ENCODE measurements at regions not wholly inside any gene's neighbourhood (a gene's known extent, or its start where the extent isn't known, plus 50 kb on each side); places are given as distances from the start of the nearest gene placed in this dataset.

DNA sequence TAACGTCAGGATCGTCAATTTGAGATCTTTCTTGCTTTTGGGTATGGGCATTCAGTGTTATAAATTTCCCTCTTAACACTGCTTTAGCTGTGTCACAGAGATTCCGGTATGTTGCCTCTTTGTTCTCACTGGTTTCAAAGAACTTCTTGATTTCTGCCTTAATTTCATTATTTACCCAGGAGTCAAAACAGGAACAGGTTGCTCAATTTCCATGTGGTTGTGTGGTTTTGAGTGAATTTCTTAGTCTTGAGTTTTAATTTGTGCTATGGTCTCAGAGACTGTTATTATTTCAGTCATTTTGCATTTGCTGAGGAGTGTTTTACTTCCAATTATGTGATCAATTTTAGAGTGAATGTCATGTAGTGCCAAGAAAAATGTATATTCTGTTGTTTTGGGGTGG, 153.1 kb downstream of the PCDH17 start:
- no peak overlapping the region for H3K27ac Mint-ChIP-seq
- no peaks in the 10 kb centered on the region for H3K4me1 Mint-ChIP-seq
- ATAC-seq (ENCODE audit: low read depth in 2 of 2) (no peak), DNase-seq (no peak)
- H3K4me3 Mint-ChIP-seq, result no peak overlapping the region
- H3K27me3 Mint-ChIP-seq, result no peaks in the 10 kb centered on the region
- H3K36me3 Mint-ChIP-seq, result no peaks in the 10 kb centered on the region
- H3K9me3 Mint-ChIP-seq, result peaks cover 0 to 16% (median 5%) of the 10 kb centered on the region in 7 donors

DNA sequence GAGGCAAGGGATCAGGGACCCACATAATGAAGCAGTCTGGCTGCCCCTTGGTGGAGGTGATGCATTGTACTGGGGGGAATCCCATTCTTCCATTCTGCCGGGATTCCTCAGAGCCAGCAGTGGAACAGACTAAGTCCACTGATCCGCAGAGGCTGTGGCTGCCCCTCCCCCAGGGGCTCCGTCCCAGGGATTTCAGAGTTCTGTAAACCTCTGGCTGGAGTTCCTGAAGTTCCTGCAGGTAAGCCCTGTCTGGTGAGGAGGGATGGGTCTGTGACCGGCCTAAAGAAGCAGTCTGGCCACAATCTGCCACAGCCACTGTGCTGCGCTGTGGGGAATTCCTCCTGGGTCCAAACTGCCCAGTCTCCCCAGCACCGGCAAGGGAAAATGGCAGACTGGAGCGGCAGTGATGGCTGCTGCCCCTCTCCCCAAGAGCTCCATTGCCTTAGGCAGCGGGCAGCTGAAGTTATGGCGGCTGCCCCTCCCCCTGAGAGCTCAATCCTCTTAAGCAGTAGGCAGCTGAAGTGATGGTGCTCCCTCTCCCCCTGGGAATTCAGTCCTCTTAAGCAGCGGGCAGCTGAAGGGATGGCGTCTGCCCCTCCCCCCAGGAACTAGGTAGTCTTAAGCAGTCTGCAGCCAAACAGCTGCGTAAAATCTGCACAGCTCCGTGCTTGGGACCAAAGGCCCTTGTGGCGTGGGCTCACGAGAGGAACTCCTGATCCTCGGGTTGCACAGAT, 155.7 kb downstream of the PCDH17 start:
- Mint-ChIP-seq H3K27ac (no peak overlapping the region), H3K9me3 (peaks cover 0 to 12% (median 4%) of the 10 kb centered on the region in 7 donors), H3K4me1 (no peaks in the 10 kb centered on the region)

DNA sequence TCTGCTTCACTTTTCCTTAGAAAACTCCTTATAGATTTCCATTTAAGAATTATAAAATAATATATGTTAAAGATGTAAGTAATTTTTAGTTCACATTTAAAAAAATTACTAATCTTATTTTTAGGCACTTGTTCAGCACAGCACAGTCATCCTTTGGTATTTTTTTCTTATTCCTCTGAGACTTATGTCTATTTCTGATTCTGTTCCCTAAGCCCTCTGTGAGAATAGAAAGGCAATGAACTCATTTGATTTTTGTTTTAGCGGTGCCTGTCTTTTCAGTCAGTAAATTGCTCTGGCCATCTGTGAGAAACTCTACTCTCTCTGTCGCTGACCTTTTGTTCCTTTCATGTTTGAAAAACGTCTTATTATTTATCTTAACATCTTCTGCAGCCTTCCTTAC, 168.1 kb downstream of the PCDH17 start:
- no peaks in the 10 kb centered on the region for H3K36me3 Mint-ChIP-seq
- peaks cover 0 to 3% (median 0%) of the 10 kb centered on the region in 7 donors for H3K9me3 Mint-ChIP-seq
- no peaks in the 10 kb centered on the region for H3K27me3 Mint-ChIP-seq
- H3K4me3 Mint-ChIP-seq, result no peak overlapping the region
- ATAC-seq (ENCODE audit: low read depth in 2 of 2) (no peak), DNase-seq (no peak)
- peak overlapping the region in 1 of 6 donors; percentile 29 for H3K27ac Mint-ChIP-seq
- H3K4me1 Mint-ChIP-seq, result no peaks in the 10 kb centered on the region

More for the DNA sequence above, 155.7 kb downstream of the PCDH17 start:
- DNase-seq, result no peak
- Mint-ChIP-seq H3K4me3 (no peak overlapping the region), H3K27me3 (no peaks in the 10 kb centered on the region), H3K36me3 (no peaks in the 10 kb centered on the region)
- no peak for ATAC-seq (ENCODE audit: low read depth in 2 of 2)

DNA sequence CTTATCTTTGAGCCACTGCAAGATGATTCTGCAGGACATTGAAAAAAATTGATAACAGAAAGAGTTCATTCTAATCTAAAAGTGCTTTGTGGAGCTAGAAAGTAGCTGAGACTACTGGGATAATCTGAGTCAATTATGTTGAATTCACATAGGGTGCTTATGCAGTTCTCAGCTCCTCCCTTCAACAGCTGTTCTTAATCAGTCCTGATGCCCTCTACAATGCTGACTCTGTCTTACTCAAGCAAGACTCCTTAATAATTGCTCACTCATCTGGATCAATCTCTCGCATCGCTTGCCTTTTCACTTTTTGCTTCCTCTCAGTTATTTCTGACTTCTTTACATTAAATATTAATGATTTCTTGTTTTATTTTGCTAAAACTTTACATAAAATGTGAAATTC, 182.1 kb downstream of the PCDH17 start:
- DNase-seq (no peak), ATAC-seq (ENCODE audit: low read depth in 2 of 2) (no peak)
- no peak overlapping the region for H3K4me3 Mint-ChIP-seq
- H3K9me3 Mint-ChIP-seq, result peaks cover 0 to 8% (median 6%) of the 10 kb centered on the region in 7 donors
- H3K27ac Mint-ChIP-seq, result no peak overlapping the region
- H3K4me1 Mint-ChIP-seq, result no peaks in the 10 kb centered on the region
- no peaks in the 10 kb centered on the region for H3K27me3 Mint-ChIP-seq
- no peaks in the 10 kb centered on the region for H3K36me3 Mint-ChIP-seq

DNA sequence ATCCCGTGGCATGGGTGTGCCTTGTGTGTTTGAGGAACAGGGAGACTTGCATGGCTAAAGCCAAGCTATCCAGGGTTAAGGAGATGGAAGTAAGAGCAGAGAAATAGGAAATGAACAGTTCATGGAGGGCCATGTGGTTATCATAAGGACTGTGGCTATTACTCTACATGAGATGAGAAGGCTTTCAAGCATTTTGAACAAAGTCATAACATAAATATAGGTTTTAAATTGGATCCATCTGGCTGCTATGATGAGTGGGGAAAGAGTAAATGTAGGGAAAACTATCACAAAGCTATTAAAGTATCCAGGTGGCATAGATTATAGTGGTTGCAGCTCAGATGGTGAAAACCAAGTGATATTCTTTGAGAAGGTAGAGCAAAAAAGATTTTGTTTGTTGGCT, 184.1 kb downstream of the PCDH17 start:
- Mint-ChIP-seq H3K4me1 (no peaks in the 10 kb centered on the region), H3K36me3 (no peaks in the 10 kb centered on the region), H3K9me3 (peaks cover 0 to 8% (median 6%) of the 10 kb centered on the region in 7 donors), H3K27me3 (no peaks in the 10 kb centered on the region), H3K4me3 (no peak overlapping the region), H3K27ac (no peak overlapping the region)
- DNase-seq (no peak), ATAC-seq (ENCODE audit: low read depth in 2 of 2) (no peak)

DNA sequence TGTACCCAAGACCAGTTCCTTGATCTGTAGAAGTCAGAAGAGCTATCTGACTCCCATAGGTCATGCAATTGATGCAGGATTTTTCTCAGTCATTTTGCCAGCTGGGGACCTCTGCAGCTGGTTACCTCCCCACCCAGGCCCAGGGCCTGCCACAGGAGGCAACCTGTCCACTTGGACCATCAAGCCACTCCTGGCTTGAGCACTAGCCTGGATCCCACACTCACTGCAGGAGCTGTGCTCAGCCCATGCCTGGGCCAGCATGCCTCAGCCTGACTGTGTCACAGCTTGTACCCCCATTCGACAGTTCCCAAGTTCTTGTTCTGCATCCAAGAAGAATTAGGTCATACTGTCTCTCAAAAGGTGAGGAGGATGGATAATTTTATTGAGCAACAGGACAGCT, 189.4 kb downstream of the PCDH17 start:
- no peak for ATAC-seq (ENCODE audit: low read depth in 2 of 2)

DNA sequence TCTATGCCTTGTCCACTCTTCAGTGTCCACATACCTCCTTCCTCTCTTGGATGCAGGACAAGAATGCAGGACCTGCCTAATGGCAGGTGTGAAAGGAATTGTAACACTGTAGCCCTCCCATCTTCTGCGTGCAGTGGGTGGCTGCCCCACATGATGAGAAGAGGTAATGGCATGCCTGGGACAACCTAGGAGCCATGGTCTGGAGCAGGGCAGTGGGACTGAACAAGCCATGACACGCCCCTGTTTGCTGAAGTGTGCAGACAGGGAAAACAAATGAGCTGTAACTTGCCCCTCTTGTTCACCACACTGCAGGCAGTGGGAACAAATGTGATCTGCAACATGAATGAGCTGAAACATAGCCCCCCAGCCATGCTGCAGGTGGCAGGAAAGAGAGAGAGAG, 192.2 kb downstream of the PCDH17 start:
- no peak overlapping the region for H3K4me3 Mint-ChIP-seq
- no peak overlapping the region for H3K27ac Mint-ChIP-seq
- H3K27me3 Mint-ChIP-seq, result no peaks in the 10 kb centered on the region
- H3K9me3 Mint-ChIP-seq, result peaks cover 2 to 23% (median 7%) of the 10 kb centered on the region in 7 donors
- no peak for DNase-seq
- ATAC-seq (ENCODE audit: low read depth in 2 of 2), result no peak
- H3K4me1 Mint-ChIP-seq, result no peaks in the 10 kb centered on the region
- H3K36me3 Mint-ChIP-seq, result no peaks in the 10 kb centered on the region

More for the DNA sequence above, 189.4 kb downstream of the PCDH17 start:
- no peaks in the 10 kb centered on the region for H3K27me3 Mint-ChIP-seq
- H3K4me1 Mint-ChIP-seq, result no peaks in the 10 kb centered on the region
- peaks cover 4 to 23% (median 4%) of the 10 kb centered on the region in 7 donors for H3K9me3 Mint-ChIP-seq
- no peak overlapping the region for H3K4me3 Mint-ChIP-seq
- DNase-seq, result no peak
- H3K36me3 Mint-ChIP-seq, result no peaks in the 10 kb centered on the region
- H3K27ac Mint-ChIP-seq, result no peak overlapping the region

DNA sequence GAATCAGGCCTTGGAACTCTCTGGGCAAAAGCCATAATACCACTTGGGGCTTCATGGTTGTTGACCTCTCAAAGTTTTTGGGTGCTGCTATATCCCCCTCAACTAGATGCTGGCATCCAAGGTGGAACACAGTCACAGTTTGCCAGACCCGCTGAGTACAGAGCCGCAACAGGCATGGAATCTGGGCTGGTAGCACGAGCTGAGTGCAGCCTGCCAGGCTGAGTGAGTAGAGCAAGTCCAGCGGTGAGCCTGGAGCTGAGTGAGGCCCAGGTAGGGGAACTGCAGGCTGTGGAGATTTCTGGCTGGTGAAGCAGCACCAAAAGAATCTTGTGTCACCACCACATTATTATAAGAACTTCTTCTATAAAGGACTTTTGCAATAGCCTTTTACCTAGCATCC, 192.6 kb downstream of the PCDH17 start:
- H3K36me3 Mint-ChIP-seq, result no peaks in the 10 kb centered on the region
- no peaks in the 10 kb centered on the region for H3K27me3 Mint-ChIP-seq
- DNase-seq, result no peak
- H3K27ac Mint-ChIP-seq, result no peak overlapping the region
- H3K9me3 Mint-ChIP-seq, result peaks cover 2 to 23% (median 7%) of the 10 kb centered on the region in 7 donors
- no peak for ATAC-seq (ENCODE audit: low read depth in 2 of 2)
- no peaks in the 10 kb centered on the region for H3K4me1 Mint-ChIP-seq
- H3K4me3 Mint-ChIP-seq, result no peak overlapping the region

DNA sequence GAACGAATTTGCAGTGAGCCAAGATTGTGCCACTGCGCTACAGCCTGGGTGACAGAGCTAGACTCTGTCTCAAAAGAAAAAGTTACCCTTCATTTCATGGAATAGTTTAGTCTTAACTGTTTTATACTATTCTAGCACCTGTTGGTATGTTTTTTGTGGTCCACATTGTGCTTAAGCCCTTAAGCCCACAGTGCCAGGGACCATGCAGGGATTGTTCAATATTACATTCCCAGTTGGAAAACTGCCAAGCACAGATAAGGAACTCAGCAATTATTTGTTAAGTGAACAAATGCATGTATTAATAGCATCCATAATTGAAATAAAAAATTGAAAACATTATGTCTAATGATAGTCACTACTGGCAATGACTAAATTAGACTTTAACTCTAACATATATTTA, 193.5 kb downstream of the PCDH17 start:
- no peak overlapping the region for H3K27ac Mint-ChIP-seq
- ATAC-seq (ENCODE audit: low read depth in 2 of 2) (no peak), DNase-seq (no peak)
- no peaks in the 10 kb centered on the region for H3K4me1 Mint-ChIP-seq
- peaks cover 2 to 23% (median 7%) of the 10 kb centered on the region in 7 donors for H3K9me3 Mint-ChIP-seq
- H3K36me3 Mint-ChIP-seq, result no peaks in the 10 kb centered on the region
- no peak overlapping the region for H3K4me3 Mint-ChIP-seq
- H3K27me3 Mint-ChIP-seq, result no peaks in the 10 kb centered on the region

DNA sequence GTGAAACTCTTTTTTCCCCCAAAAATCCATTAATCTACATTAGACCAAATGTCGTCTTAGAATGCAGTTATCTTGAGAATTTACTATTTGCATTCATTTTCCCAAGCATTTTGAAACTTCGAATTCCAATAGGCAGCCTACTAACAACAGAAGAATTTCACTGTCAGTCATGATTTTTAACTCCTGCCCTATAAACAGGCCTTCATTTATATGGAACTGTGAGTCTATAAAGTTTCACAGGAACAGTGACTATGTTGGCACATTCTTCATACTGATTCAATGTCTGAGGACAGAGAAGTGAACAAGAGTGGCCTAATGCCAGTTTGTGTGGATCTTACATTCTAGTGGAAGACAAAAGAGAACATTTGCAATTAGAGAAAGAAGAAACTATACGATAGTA, 198.0 kb downstream of the PCDH17 start:
- DNase-seq (no peak), ATAC-seq (ENCODE audit: low read depth in 2 of 2) (no peak)
- no peak overlapping the region for H3K27ac Mint-ChIP-seq
- H3K36me3 Mint-ChIP-seq, result no peaks in the 10 kb centered on the region
- no peaks in the 10 kb centered on the region for H3K27me3 Mint-ChIP-seq
- peaks cover 0 to 15% (median 5%) of the 10 kb centered on the region in 7 donors for H3K9me3 Mint-ChIP-seq
- no peak overlapping the region for H3K4me3 Mint-ChIP-seq
- H3K4me1 Mint-ChIP-seq, result no peaks in the 10 kb centered on the region

DNA sequence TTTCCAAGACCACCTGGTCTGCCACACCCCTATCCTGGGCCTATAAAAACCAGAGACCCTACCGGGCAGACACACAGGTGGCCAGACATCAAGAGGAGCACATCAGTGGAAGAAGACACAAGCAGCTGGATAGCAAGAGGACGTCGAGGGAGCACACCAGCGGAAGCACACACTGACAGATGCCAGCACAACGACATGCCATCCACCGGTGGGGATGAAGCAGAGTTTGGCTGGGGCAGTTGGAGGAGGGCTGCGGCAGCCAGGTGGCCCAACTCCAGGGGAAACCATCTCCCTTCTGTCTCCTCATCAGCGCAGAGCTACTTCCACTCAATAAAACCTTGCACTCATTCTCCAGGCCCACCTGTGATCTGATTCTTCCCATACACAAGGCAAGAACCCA, 200.6 kb downstream of the PCDH17 start:
- no peaks in the 10 kb centered on the region for H3K36me3 Mint-ChIP-seq
- H3K27ac Mint-ChIP-seq, result no peak overlapping the region
- no peaks in the 10 kb centered on the region for H3K4me1 Mint-ChIP-seq
- H3K27me3 Mint-ChIP-seq, result no peaks in the 10 kb centered on the region
- ATAC-seq (ENCODE audit: low read depth in 2 of 2) (no peak), DNase-seq (no peak)
- no peak overlapping the region for H3K4me3 Mint-ChIP-seq
- peaks cover 0 to 15% (median 2%) of the 10 kb centered on the region in 7 donors for H3K9me3 Mint-ChIP-seq

DNA sequence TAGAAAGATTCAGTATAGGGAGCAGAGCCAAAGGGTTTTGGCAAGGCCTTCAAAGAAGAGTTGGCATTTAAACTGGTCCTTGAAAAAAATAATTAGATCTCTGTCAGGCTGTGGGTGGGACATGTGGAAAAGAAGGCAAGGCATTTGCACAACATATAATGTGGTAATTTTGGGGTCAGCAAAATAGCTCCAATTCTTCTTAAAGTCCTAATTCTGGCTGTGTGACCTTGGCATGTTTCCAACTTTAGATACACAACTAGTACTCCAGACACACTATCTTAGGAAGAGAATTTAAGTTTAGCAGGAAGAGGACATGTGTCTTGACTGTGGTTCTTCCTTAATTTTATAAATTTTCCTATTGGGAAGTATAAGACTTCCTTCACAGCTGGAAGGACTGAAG, 206.3 kb downstream of the PCDH17 start:
- Mint-ChIP-seq H3K4me3 (no peak overlapping the region), H3K4me1 (no peaks in the 10 kb centered on the region), H3K27ac (no peak overlapping the region), H3K9me3 (peaks cover 0 to 15% (median 2%) of the 10 kb centered on the region in 7 donors), H3K36me3 (no peaks in the 10 kb centered on the region), H3K27me3 (no peaks in the 10 kb centered on the region)
- DNase-seq (no peak), ATAC-seq (ENCODE audit: low read depth in 2 of 2) (no peak)

DNA sequence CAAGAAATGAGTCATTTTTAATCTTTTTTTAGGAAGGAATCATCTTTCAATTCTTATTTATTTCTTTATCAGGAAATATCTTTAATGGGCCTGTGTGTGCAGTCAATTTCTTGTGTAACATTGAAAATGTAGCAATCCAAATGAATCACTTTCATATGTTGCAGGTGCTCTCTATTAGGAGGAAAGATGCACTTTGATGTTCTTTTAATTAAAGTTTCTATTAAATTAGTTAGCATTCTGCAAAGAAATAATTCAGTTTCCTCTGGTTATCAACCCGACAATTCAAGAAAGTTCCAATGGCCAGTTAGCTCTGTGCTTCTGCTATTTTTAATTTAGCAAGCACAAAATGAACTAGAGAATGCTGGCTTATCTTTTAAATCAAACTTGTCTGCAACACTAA, 212.0 kb downstream of the PCDH17 start:
- Mint-ChIP-seq H3K4me3 (no peak overlapping the region), H3K4me1 (no peaks in the 10 kb centered on the region), H3K27me3 (no peaks in the 10 kb centered on the region), H3K9me3 (peaks cover 6 to 42% (median 10%) of the 10 kb centered on the region in 7 donors), H3K27ac (no peak overlapping the region), H3K36me3 (peaks cover 0 to 9% of the 10 kb centered on the region in 2 donors)
- no peak for DNase-seq
- ATAC-seq (ENCODE audit: low read depth in 2 of 2), result no peak

DNA sequence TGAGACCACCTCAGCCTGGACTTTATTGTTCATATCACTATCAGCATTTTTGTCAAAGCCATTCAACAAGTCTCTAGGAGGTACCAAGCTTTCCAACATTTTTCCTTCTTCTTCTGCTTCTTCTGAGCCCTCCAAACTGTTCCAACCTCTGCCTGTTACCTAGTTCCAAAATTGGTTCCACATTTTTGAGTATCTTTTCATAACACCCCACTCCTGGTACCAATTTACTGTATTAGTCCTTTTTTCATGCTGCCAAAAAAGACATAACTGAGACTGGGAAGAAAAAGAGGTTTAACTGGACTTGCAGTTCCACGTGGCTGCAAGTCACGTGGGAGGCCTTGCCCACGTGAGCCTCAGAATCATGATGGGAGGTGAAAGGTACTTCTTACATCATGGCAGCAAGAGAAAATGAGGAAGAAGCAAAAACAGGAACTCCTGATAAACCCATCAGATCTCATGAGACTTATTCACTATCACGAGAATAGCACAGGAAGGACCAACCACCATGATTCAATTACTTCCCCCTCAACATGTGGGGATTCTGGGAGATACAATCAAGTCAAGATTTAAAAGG, 215.1 kb downstream of the PCDH17 start:
- ATAC-seq (ENCODE audit: low read depth in 2 of 2), result no peak
- H3K9me3 Mint-ChIP-seq, result peaks cover 6 to 30% (median 10%) of the 10 kb centered on the region in 7 donors

More for the DNA sequence above, 215.1 kb downstream of the PCDH17 start:
- Mint-ChIP-seq H3K27me3 (no peaks in the 10 kb centered on the region), H3K4me3 (no peak overlapping the region), H3K36me3 (peaks cover 0 to 9% of the 10 kb centered on the region in 2 donors), H3K4me1 (no peaks in the 10 kb centered on the region), H3K27ac (peak overlapping the region in 1 of 6 donors; percentile 22)
- no peak for DNase-seq

Data from naive B cell (primary cell).